ENCODE measurements at regions not wholly inside any gene's neighbourhood (a gene's known extent, or its start where the extent isn't known, plus 50 kb on each side); places are given as distances from the start of the nearest gene placed in this dataset.

DNA sequence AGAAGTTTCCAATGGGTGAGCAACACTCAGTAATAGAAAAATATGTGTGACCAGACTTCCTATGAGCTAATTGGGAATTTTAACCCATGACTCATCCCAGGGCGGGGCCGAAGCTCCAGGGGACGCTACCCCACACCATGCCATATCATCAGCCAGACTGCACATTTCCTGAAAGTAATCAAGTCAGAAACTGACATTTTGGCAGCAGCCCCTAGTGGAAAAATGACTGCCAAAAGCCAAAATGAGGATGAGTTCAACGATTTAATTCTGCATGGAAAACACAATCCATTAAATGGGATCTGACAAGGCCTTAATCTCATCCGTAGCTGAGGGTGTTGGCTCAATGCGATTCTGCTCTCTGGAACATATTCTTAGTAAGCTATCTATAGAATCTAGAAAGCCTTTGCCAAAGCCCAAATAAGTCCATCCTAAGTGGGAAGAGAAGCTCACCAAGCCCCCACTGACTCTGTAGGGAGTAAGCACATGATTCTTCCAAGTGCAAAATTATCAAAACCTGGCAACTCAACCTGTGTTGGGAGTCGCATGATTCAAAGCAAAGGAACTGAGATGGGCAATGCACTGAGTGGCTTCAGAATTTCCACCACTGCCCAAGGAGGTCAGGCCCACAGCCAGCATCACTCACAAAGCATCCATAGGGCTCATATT lies 93.1 kb upstream of the PDE1C start:
- peak overlapping the region; percentile 95 for H3K27ac ChIP-seq
- no peaks in the 10 kb centered on the region for H3K79me2 ChIP-seq (ENCODE audit: insufficient read depth)
- no peak for TF ChIP-seq EZH2phosphoT487 (IDR thresholded peaks at IDR 0.05; ENCODE audit: insufficient read depth, low read depth)
- no peak for TF ChIP-seq EZH2 (IDR thresholded peaks at IDR 0.05; ENCODE audit: insufficient read depth, poor library complexity, severe bottlenecking)
- no peaks in the 10 kb centered on the region for H3K9me2 ChIP-seq (ENCODE audit: insufficient read depth)
- peak overlapping the region; percentile 27; the same call in 1 of the 2 replicates for H3K4me3 ChIP-seq
- H3K4me1 ChIP-seq (ENCODE audit: insufficient read depth): peaks cover 63% of the 10 kb centered on the region
- no peaks in the 10 kb centered on the region for H3K9me3 ChIP-seq (ENCODE audit: low read depth)
- no peaks in the 10 kb centered on the region for H3K36me3 ChIP-seq (ENCODE audit: low read depth)
- H3K9ac ChIP-seq: peak overlapping the region; percentile 67
- peak; percentile 94 for DNase-seq
- H3F3A ChIP-seq (ENCODE audit: insufficient read depth): peaks cover 35% of the 10 kb centered on the region
- WGBS, 2 experiments (ENCODE audit: low coverage in 1 of 2, low lambda C conversion rate in 2 of 2, missing lambda C conversion rate in 2 of 2): 1 to 3% methylated on average over 7 of the region's 7 CpGs
- no peaks in the 10 kb centered on the region for H4K20me1 ChIP-seq (ENCODE audit: insufficient read depth)
- peak overlapping the region; percentile 54 for H3K4me2 ChIP-seq (ENCODE audit: unreplicated experiment)
- H3K27me3 ChIP-seq (replicated peaks; ENCODE audit: insufficient read depth): no peaks in the 10 kb centered on the region
- in situ Hi-C loops (cut with MboI): no loop called here
- 0 out of 2 replicates have a peak overlapping the region, but pooled peaks have one; percentile 0 for H2AFZ ChIP-seq

- Histone ChIP-seq H4K20me1 (ENCODE audit: insufficient read depth) (no peaks in the 10 kb centered on the region), H3F3A (ENCODE audit: insufficient read depth) (peaks cover 35% of the 10 kb centered on the region), H3K79me2 (ENCODE audit: insufficient read depth) (no peaks in the 10 kb centered on the region), H3K9me3 (ENCODE audit: low read depth) (no peaks in the 10 kb centered on the region), H3K4me1 (ENCODE audit: insufficient read depth) (peaks cover 61% of the 10 kb centered on the region), H3K27ac (peak overlapping the region; percentile 95), H2AFZ (no peak overlapping the region), H3K27me3 (replicated peaks; ENCODE audit: insufficient read depth) (no peaks in the 10 kb centered on the region), H3K9me2 (ENCODE audit: insufficient read depth) (no peaks in the 10 kb centered on the region), H3K4me3 (no peak overlapping the region), H3K9ac (peak overlapping the region; percentile 48; the same call in 1 of the 2 replicates), H3K4me2 (ENCODE audit: unreplicated experiment) (peak overlapping the region; percentile 5), H3K36me3 (ENCODE audit: low read depth) (no peaks in the 10 kb centered on the region)
- TF ChIP-seq EZH2 (IDR thresholded peaks at IDR 0.05; ENCODE audit: insufficient read depth, poor library complexity, severe bottlenecking) (no peak), EZH2phosphoT487 (IDR thresholded peaks at IDR 0.05; ENCODE audit: insufficient read depth, low read depth) (no peak)
- in situ Hi-C loops (cut with MboI): no loop called here
- WGBS, 2 experiments (ENCODE audit: low coverage in 1 of 2, low lambda C conversion rate in 2 of 2, missing lambda C conversion rate in 2 of 2): 8 to 10% methylated on average over 2 of the region's 2 CpGs
- peak; percentile 84 for DNase-seq
Measured at GRCh38 chr7:32161708-32162107, 91.5 kb upstream of the PDE1C start.

- whole genome bisulfite sequencing, 2 experiments (ENCODE audit: low coverage in 1 of 2, low lambda C conversion rate in 2 of 2, missing lambda C conversion rate in 2 of 2): 41 to 43% methylated on average over 4 of the region's 4 CpGs
- peaks cover 35% of the 10 kb centered on the region for H3F3A ChIP-seq (ENCODE audit: insufficient read depth)
- TF ChIP-seq EZH2 (IDR thresholded peaks at IDR 0.05; ENCODE audit: insufficient read depth, poor library complexity, severe bottlenecking) (no peak), EZH2phosphoT487 (IDR thresholded peaks at IDR 0.05; ENCODE audit: insufficient read depth, low read depth) (no peak)
- H3K4me3 ChIP-seq: no peak overlapping the region
- H3K9me2 ChIP-seq (ENCODE audit: insufficient read depth): no peaks in the 10 kb centered on the region
- H3K9ac ChIP-seq: no peak overlapping the region
- H3K4me2 ChIP-seq (ENCODE audit: unreplicated experiment): peak overlapping the region; percentile 10
- H3K27ac ChIP-seq: no peak overlapping the region
- peak overlapping the region; percentile 50 for H2AFZ ChIP-seq
- H3K4me1 ChIP-seq (ENCODE audit: insufficient read depth): peaks cover 66% of the 10 kb centered on the region
- H3K9me3 ChIP-seq (ENCODE audit: low read depth): no peaks in the 10 kb centered on the region
- peak; percentile 36 for DNase-seq
- in situ Hi-C loops (cut with MboI): no loop called here
- no peaks in the 10 kb centered on the region for H3K27me3 ChIP-seq (replicated peaks; ENCODE audit: insufficient read depth)
- no peaks in the 10 kb centered on the region for H4K20me1 ChIP-seq (ENCODE audit: insufficient read depth)
- no peaks in the 10 kb centered on the region for H3K79me2 ChIP-seq (ENCODE audit: insufficient read depth)
- no peaks in the 10 kb centered on the region for H3K36me3 ChIP-seq (ENCODE audit: low read depth)
Measured at GRCh38 chr7:32158751-32159745, 88.8 kb upstream of the PDE1C start.

GRCh38 chr7:32158076-32158475 lies 87.9 kb upstream of the PDE1C start:
- H3K36me3 ChIP-seq (ENCODE audit: low read depth): no peaks in the 10 kb centered on the region
- peaks cover 25% of the 10 kb centered on the region for H3F3A ChIP-seq (ENCODE audit: insufficient read depth)
- no peaks in the 10 kb centered on the region for H3K9me2 ChIP-seq (ENCODE audit: insufficient read depth)
- peak overlapping the region; percentile 50; the same call in 1 of the 2 replicates for H2AFZ ChIP-seq
- H3K9ac ChIP-seq: no peak overlapping the region
- H3K27me3 ChIP-seq (replicated peaks; ENCODE audit: insufficient read depth): no peaks in the 10 kb centered on the region
- no peaks in the 10 kb centered on the region for H3K79me2 ChIP-seq (ENCODE audit: insufficient read depth)
- DNase-seq: no peak
- H3K4me3 ChIP-seq: no peak overlapping the region
- no peak overlapping the region for H3K27ac ChIP-seq
- no peaks in the 10 kb centered on the region for H4K20me1 ChIP-seq (ENCODE audit: insufficient read depth)
- in situ Hi-C loops (cut with MboI): no loop called here
- H3K4me1 ChIP-seq (ENCODE audit: insufficient read depth): peaks cover 57% of the 10 kb centered on the region
- WGBS, 2 experiments (ENCODE audit: low coverage in 1 of 2, low lambda C conversion rate in 2 of 2, missing lambda C conversion rate in 2 of 2): 67 to 79% methylated on average over 5 of the region's 5 CpGs
- H3K9me3 ChIP-seq (ENCODE audit: low read depth): no peaks in the 10 kb centered on the region
- TF ChIP-seq EZH2phosphoT487 (IDR thresholded peaks at IDR 0.05; ENCODE audit: insufficient read depth, low read depth) (no peak), EZH2 (IDR thresholded peaks at IDR 0.05; ENCODE audit: insufficient read depth, poor library complexity, severe bottlenecking) (no peak)
- H3K4me2 ChIP-seq (ENCODE audit: unreplicated experiment): no peak overlapping the region
